ENCODE measurements at regions not wholly inside any gene's neighbourhood (a gene's known extent, or its start where the extent isn't known, plus 50 kb on each side); places are given as distances from the start of the nearest gene placed in this dataset.
"Not testable (repeated sequence)": the region's sequence is repeated elsewhere in the genome, so short reads cannot be mapped to it uniquely, and the experiment has no call there.

DNA sequence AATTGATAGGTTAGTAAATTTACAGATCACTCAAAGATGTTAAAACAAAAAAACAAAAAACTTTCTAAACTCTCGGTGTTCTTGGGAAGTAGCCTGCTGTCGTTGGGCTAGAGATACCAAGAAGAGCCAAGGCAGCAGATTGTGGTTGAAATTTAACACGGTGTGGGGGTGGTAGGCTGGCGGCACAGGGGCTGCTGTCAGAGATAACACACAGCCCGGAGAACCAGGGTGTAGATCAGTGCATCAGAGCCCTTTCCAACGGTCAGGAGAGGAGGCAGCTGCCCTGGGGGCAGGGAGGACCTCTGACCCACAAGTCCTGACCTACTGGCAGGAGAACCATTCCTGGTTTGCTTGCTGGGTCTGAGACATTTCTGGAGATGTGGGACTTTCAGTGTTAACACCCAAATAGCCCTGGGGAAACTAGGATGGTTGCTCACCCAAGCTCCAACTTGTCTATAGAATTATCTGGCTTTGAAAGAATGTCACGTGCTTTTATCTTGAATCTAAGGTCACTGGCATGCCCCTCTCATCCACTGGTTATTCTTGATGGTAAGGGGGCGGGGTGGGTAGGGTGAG lies 205.2 kb upstream of the PLGLB2 start:
- H3K27me3 ChIP-seq (ENCODE audit: control insufficient read depth in 1 of 2, insufficient read depth in 2 of 2, low read length in 2 of 2); H3K9ac ChIP-seq (ENCODE audit: low read depth in 1 of 2, low read length in 2 of 2); H3K4me1 ChIP-seq (ENCODE audit: control insufficient read depth in 1 of 2, insufficient read depth in 2 of 2, low read length in 2 of 2); H3K4me3 ChIP-seq (ENCODE audit: low read depth in 1 of 2, low read length in 2 of 2); H3K9me3 ChIP-seq (ENCODE audit: control insufficient read depth in 1 of 2, low read length in 2 of 2); H3K36me3 ChIP-seq (ENCODE audit: control insufficient read depth in 1 of 2, insufficient read depth in 2 of 2, low read length in 2 of 2); H3K27ac ChIP-seq (ENCODE audit: low read depth, low read length): not testable (repeated sequence)

DNA sequence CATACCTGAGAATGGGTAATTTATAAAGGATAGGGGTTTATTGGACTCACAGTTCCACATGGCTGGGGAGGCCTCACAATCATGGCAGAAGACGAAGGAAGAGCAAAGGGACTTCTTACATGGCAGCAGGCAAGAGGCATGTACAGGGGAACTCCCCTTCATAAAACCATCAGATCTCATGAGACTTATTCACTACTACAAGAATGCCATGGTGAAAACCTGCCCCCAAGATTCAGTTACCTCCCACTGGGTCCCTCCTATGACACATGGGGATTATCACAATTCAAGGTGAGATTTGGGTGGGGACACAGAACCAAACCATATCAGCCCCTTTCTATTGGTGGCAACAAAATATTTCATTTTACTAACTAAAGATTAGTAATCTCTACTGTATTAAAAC lies 204.1 kb upstream of the PLGLB2 start:
- H3K9me3 ChIP-seq (ENCODE audit: control insufficient read depth in 1 of 2, low read length in 2 of 2); H3K27ac ChIP-seq (ENCODE audit: low read depth, low read length); H3K36me3 ChIP-seq (ENCODE audit: control insufficient read depth in 1 of 2, insufficient read depth in 2 of 2, low read length in 2 of 2); H3K27me3 ChIP-seq (ENCODE audit: control insufficient read depth in 1 of 2, insufficient read depth in 2 of 2, low read length in 2 of 2); H3K9ac ChIP-seq (ENCODE audit: low read depth in 1 of 2, low read length in 2 of 2); H3K4me1 ChIP-seq (ENCODE audit: control insufficient read depth in 1 of 2, insufficient read depth in 2 of 2, low read length in 2 of 2); H3K4me3 ChIP-seq (ENCODE audit: low read depth in 1 of 2, low read length in 2 of 2): not testable (repeated sequence)

DNA sequence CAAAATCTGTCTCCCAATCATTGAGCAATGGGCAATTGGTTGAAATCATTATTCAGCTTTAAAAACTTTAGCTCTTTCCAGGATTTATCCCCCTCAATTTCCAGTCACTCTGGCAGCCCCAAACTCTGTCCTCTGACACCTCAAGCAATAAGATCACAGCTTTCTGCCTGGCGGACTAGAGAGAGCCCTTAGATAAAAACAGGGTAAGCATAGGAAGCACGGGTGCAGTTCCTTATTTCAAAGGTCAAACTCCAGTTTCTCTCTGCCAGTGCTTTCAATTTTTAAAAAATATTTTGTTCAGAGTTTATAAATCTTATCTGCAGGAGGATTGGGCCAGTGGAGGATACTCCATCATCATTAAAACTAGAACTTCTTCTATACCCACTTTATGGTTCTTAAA lies 200.8 kb upstream of the PLGLB2 start:
- H3K4me1 ChIP-seq (ENCODE audit: control insufficient read depth in 1 of 2, insufficient read depth in 2 of 2, low read length in 2 of 2); H3K9ac ChIP-seq (ENCODE audit: low read depth in 1 of 2, low read length in 2 of 2); H3K9me3 ChIP-seq (ENCODE audit: control insufficient read depth in 1 of 2, low read length in 2 of 2); H3K4me3 ChIP-seq (ENCODE audit: low read depth in 1 of 2, low read length in 2 of 2); H3K27ac ChIP-seq (ENCODE audit: low read depth, low read length); H3K36me3 ChIP-seq (ENCODE audit: control insufficient read depth in 1 of 2, insufficient read depth in 2 of 2, low read length in 2 of 2); H3K27me3 ChIP-seq (ENCODE audit: control insufficient read depth in 1 of 2, insufficient read depth in 2 of 2, low read length in 2 of 2): not testable (repeated sequence)

DNA sequence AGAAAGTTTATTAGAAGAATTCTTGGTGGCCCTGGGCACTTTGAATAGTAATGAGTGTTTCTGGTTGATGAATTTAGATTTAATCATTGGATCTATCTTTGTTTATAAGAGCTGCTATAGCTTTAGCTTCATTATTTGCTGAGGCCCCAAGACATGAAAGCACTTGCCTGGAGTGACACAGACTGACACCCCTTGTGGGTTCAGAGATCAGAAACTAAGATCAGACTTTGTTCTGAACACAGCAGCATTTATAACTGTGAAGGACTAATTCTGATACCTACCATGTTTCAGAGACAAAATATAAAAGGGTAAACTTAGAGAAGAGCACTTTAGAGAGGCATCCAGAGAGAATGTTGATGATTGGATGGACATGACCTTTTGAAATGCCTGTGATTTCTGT lies 199.9 kb upstream of the PLGLB2 start:
- not testable (repeated sequence) for H3K9ac ChIP-seq (ENCODE audit: low read depth in 1 of 2, low read length in 2 of 2)

DNA sequence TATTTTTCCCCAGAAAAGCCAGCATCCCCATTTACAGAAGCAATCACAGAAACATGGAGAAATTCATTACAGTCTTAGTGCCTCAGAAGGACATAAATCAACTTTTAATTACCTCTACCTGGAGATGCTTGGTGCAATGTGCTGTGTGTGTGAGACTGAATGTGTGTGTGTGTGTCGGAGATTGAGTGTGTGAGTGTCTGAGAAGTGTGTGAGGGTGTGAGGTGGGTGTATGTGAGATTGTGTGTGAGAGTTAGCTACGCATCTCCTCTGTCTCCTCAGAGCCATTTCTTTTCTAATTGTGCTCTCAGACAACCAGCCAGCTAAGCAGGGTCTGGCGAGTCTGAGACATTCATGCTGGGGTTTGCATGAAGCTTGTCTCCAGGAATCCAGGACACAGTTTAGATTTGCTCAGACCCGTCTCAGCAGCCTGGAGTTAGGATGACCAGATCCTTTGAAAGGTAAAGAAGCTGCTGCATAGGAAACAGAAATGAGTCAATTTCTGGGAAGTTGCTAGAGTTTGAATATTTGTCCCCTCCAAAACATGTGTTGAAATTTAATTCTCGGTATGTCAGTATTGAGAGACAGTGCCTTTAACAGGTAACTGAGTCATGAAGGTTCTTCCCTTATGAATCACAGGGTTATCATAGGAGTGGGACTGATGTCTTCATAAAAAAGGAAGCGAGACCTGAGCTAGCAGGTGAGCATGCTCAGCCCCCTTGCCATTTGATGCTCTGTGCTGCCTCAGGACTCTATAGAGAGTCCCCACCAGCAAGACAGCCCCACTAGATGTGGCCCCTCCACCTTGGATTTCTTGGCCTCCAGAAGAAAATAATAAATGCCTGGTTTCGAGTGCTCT lies 199.0 kb upstream of the PLGLB2 start:
- H3K9me3 ChIP-seq (ENCODE audit: control insufficient read depth in 1 of 2, low read length in 2 of 2); H3K27ac ChIP-seq (ENCODE audit: low read depth, low read length); H3K27me3 ChIP-seq (ENCODE audit: control insufficient read depth in 1 of 2, insufficient read depth in 2 of 2, low read length in 2 of 2); H3K9ac ChIP-seq (ENCODE audit: low read depth in 1 of 2, low read length in 2 of 2); H3K4me3 ChIP-seq (ENCODE audit: low read depth in 1 of 2, low read length in 2 of 2); H3K36me3 ChIP-seq (ENCODE audit: control insufficient read depth in 1 of 2, insufficient read depth in 2 of 2, low read length in 2 of 2); H3K4me1 ChIP-seq (ENCODE audit: control insufficient read depth in 1 of 2, insufficient read depth in 2 of 2, low read length in 2 of 2): not testable (repeated sequence)

More for the DNA sequence above, 199.9 kb upstream of the PLGLB2 start:
- H3K27ac ChIP-seq (ENCODE audit: low read depth, low read length); H3K9me3 ChIP-seq (ENCODE audit: control insufficient read depth in 1 of 2, low read length in 2 of 2); H3K4me3 ChIP-seq (ENCODE audit: low read depth in 1 of 2, low read length in 2 of 2); H3K27me3 ChIP-seq (ENCODE audit: control insufficient read depth in 1 of 2, insufficient read depth in 2 of 2, low read length in 2 of 2); H3K4me1 ChIP-seq (ENCODE audit: control insufficient read depth in 1 of 2, insufficient read depth in 2 of 2, low read length in 2 of 2); H3K36me3 ChIP-seq (ENCODE audit: control insufficient read depth in 1 of 2, insufficient read depth in 2 of 2, low read length in 2 of 2): not testable (repeated sequence)

DNA sequence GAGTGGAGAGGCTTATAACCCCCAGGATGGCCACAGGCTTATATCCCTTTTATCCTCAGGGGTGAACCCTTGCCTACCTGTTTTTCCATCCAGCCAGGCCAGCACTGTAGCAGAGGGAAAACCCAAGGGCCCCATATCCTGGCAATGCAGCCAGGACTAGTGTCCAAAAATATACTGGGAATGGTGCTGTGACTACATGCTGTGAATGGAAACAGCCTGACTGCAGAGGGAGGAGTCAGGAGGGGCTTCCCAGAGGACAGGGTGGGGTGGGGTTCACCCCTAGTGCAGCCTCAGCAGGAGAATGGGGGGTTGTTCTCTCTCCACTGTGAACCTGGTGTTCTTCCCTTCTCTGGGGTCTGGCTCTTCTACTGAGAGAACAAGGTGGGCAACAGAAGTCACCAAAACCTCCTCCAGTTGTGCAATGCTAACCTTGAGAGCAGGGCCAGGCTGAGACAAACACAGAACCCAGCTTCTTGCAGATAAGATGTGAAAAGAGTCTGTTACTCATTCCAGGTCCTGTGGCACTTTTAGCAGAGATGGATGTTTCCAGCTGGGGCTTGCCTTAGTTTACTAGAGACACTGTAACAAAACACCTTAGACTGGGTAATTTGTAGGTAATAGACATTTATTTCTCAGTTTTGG lies 198.2 kb upstream of the PLGLB2 start:
- H3K27ac ChIP-seq (ENCODE audit: low read depth, low read length); H3K9ac ChIP-seq (ENCODE audit: low read depth in 1 of 2, low read length in 2 of 2); H3K9me3 ChIP-seq (ENCODE audit: control insufficient read depth in 1 of 2, low read length in 2 of 2); H3K4me1 ChIP-seq (ENCODE audit: control insufficient read depth in 1 of 2, insufficient read depth in 2 of 2, low read length in 2 of 2); H3K36me3 ChIP-seq (ENCODE audit: control insufficient read depth in 1 of 2, insufficient read depth in 2 of 2, low read length in 2 of 2); H3K4me3 ChIP-seq (ENCODE audit: low read depth in 1 of 2, low read length in 2 of 2); H3K27me3 ChIP-seq (ENCODE audit: control insufficient read depth in 1 of 2, insufficient read depth in 2 of 2, low read length in 2 of 2): not testable (repeated sequence)

DNA sequence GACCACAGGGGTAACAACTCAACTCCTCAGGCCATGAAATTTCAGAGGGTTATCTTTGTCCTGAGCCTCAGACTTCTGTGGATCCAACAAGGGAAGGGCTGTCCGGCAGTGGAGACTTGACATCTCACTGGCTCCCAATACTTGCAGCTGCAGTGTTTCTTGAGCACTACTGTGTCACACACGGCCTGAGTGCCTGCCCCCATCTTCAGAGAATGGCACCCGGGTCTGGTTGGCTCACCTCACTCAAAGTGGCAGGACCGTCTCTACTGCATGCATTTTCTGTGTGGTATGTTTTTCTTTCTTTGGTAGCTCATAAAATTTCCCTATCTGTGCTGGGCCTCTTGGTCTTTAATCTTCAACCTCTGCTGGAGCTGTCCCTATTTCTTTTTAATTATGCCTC lies 193.2 kb upstream of the PLGLB2 start:
- H3K27ac ChIP-seq (ENCODE audit: low read depth, low read length); H3K9me3 ChIP-seq (ENCODE audit: control insufficient read depth in 1 of 2, low read length in 2 of 2); H3K9ac ChIP-seq (ENCODE audit: low read depth in 1 of 2, low read length in 2 of 2); H3K36me3 ChIP-seq (ENCODE audit: control insufficient read depth in 1 of 2, insufficient read depth in 2 of 2, low read length in 2 of 2); H3K27me3 ChIP-seq (ENCODE audit: control insufficient read depth in 1 of 2, insufficient read depth in 2 of 2, low read length in 2 of 2); H3K4me3 ChIP-seq (ENCODE audit: low read depth in 1 of 2, low read length in 2 of 2); H3K4me1 ChIP-seq (ENCODE audit: control insufficient read depth in 1 of 2, insufficient read depth in 2 of 2, low read length in 2 of 2): not testable (repeated sequence)

DNA sequence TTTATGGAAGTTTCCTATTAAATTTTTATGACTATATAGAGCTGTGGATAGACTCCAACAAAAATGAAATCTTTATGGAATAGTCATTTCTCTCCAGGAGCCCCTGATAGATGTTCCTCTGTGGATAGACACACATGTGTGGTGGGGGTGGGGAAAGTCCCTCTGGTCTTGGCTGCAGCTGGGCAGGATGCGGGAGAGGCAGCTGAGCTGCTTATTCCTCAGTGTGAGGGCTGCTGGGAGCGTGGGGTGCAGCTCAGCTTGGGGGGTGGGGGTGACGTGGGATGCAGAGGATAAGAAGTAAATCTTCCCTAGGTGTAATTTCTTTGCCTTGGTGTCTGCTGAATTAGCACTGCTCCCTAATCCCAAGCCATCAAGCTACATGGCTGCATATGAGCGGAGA lies 192.8 kb upstream of the PLGLB2 start:
- H3K4me3 ChIP-seq (ENCODE audit: low read depth in 1 of 2, low read length in 2 of 2); H3K27ac ChIP-seq (ENCODE audit: low read depth, low read length); H3K9me3 ChIP-seq (ENCODE audit: control insufficient read depth in 1 of 2, low read length in 2 of 2); H3K4me1 ChIP-seq (ENCODE audit: control insufficient read depth in 1 of 2, insufficient read depth in 2 of 2, low read length in 2 of 2); H3K36me3 ChIP-seq (ENCODE audit: control insufficient read depth in 1 of 2, insufficient read depth in 2 of 2, low read length in 2 of 2); H3K27me3 ChIP-seq (ENCODE audit: control insufficient read depth in 1 of 2, insufficient read depth in 2 of 2, low read length in 2 of 2); H3K9ac ChIP-seq (ENCODE audit: low read depth in 1 of 2, low read length in 2 of 2): not testable (repeated sequence)

DNA sequence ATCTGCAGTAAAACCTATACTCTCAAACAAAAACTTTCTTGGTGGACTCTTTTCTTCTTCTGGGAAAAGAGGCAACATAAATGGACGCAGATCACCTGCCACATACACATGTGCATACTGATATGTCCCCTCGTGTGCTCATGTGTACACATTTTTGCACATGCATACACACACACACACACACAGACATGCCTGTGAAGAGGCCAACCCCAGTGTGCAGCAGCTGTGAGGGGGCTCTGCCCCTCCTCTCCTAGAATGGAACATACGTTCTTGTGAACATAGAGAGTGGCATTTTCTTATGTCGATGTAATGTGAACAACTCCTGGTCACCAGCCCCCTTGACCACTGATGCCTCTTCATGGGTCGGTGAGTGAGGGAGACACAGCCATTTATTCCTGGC lies 188.9 kb upstream of the PLGLB2 start:
- not testable (repeated sequence) for H3K9ac ChIP-seq (ENCODE audit: low read depth in 1 of 2, low read length in 2 of 2); H3K27me3 ChIP-seq (ENCODE audit: control insufficient read depth in 1 of 2, insufficient read depth in 2 of 2, low read length in 2 of 2); H3K4me1 ChIP-seq (ENCODE audit: control insufficient read depth in 1 of 2, insufficient read depth in 2 of 2, low read length in 2 of 2); H3K27ac ChIP-seq (ENCODE audit: low read depth, low read length); H3K9me3 ChIP-seq (ENCODE audit: control insufficient read depth in 1 of 2, low read length in 2 of 2); H3K36me3 ChIP-seq (ENCODE audit: control insufficient read depth in 1 of 2, insufficient read depth in 2 of 2, low read length in 2 of 2); H3K4me3 ChIP-seq (ENCODE audit: low read depth in 1 of 2, low read length in 2 of 2)

DNA sequence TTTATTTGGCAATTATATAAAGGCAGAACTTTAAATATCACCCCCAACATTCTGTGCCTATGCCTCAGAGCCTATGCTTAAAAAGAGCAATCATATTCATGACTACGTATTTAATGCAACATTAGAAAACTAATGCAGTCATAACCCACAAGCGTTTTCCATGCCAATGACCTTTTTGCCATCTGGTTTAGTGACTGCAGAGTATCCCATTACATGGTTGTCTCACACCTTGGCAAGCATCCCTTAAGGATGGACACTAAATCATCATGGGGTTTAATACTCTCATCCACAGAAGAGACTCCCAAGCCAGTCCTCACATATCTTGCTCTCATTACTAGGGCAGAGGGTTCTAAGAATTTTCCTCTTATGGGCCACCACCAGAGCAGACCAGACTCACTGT lies 188.2 kb upstream of the PLGLB2 start:
- H3K4me1 ChIP-seq (ENCODE audit: control insufficient read depth in 1 of 2, insufficient read depth in 2 of 2, low read length in 2 of 2); H3K36me3 ChIP-seq (ENCODE audit: control insufficient read depth in 1 of 2, insufficient read depth in 2 of 2, low read length in 2 of 2); H3K4me3 ChIP-seq (ENCODE audit: low read depth in 1 of 2, low read length in 2 of 2); H3K27ac ChIP-seq (ENCODE audit: low read depth, low read length); H3K27me3 ChIP-seq (ENCODE audit: control insufficient read depth in 1 of 2, insufficient read depth in 2 of 2, low read length in 2 of 2); H3K9me3 ChIP-seq (ENCODE audit: control insufficient read depth in 1 of 2, low read length in 2 of 2); H3K9ac ChIP-seq (ENCODE audit: low read depth in 1 of 2, low read length in 2 of 2): not testable (repeated sequence)

All from duodenal mucosa (tissue), 2 donors.